GM18858 (cell line): ENCODE measurements at regions not wholly inside any gene's neighbourhood (a gene's known extent, or its start where the extent isn't known, plus 50 kb on each side); places are given as distances from the start of the nearest gene placed in this dataset.

Source experiments
- ATAC-seq: cut with Tn5 transposase; IDR thresholded peaks from one replicate; pipeline ENCODE4 v1.9.1; 2021; ENCODE audit not compliant: unreplicated experiment

GRCh38 chr12:94717656-94718055 is 67.3 kb upstream of the TMCC3 start:
- ATAC-seq = no peak

GRCh38 chr12:94717108-94717507 is 66.8 kb upstream of the TMCC3 start:
- no peak for ATAC-seq

- ATAC-seq = no peak
Measured at GRCh38 chr12:94716339-94716738, 66.0 kb upstream of the TMCC3 start.

GRCh38 chr12:94714378-94715114 is 64.2 kb upstream of the TMCC3 start:
- ATAC-seq = no peak

GRCh38 chr12:94712815-94713515 is 62.6 kb upstream of the TMCC3 start:
- ATAC-seq = no peak

GRCh38 chr12:94710933-94711332 is 60.6 kb upstream of the TMCC3 start:
- no peak for ATAC-seq

GRCh38 chr12:94707892-94708291 is 57.5 kb upstream of the TMCC3 start:
- no peak for ATAC-seq

GRCh38 chr12:94707036-94707435 is 56.7 kb upstream of the TMCC3 start:
- ATAC-seq = no peak

- peak; percentile 84 for ATAC-seq
Measured at GRCh38 chr12:94706250-94706661, 55.9 kb upstream of the TMCC3 start.

- ATAC-seq = no peak
Measured at GRCh38 chr12:94705676-94706075, 55.3 kb upstream of the TMCC3 start.

GRCh38 chr12:94704452-94705306 is 54.3 kb upstream of the TMCC3 start:
- ATAC-seq = no peak

GRCh38 chr12:94702696-94703095 is 52.3 kb upstream of the TMCC3 start:
- ATAC-seq = no peak

- no peak for ATAC-seq
Measured at GRCh38 chr12:94701711-94702110, 51.4 kb upstream of the TMCC3 start.

GRCh38 chr12:94700662-94701061 is 50.3 kb upstream of the TMCC3 start:
- ATAC-seq = no peak
